ENCODE measurements at regions not wholly inside any gene's neighbourhood (a gene's known extent, or its start where the extent isn't known, plus 50 kb on each side); places are given as distances from the start of the nearest gene placed in this dataset.

DNA sequence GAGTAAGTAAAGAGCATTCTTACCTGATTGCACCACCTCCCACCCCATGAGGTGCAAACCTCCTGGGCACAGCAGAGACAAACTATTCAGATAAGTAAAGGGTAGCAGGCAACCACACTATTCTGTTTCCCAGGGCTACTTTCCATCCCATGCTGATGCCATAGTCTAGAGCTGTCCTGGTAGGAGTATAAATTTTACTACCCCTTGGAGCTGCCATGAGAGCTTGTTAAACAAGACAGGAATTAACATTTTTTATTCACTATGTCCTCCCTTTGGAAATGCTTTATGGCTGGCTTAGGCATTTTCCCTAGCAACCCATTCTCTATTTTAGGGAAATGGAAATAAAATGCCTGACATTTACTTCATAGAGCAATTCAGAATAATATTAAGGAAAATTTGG is 324.6 kb upstream of the USP25 start:
- H4K20me1 ChIP-seq (ENCODE audit: insufficient read depth, low read length) = no peaks in the 10 kb centered on the region
- no peaks in the 10 kb centered on the region; the same call in 1 of the 2 replicates for H3K4me1 ChIP-seq (ENCODE audit: insufficient read depth, low read length)
- no peak overlapping the region for H3K27ac ChIP-seq (ENCODE audit: low read length)
- DNase-seq (no peak), ATAC-seq (ENCODE audit: insufficient read depth, low read depth) (no peak)
- TF ChIP-seq EZH2 (IDR thresholded peaks at IDR 0.05; ENCODE audit: borderline replicate concordance, low read depth, low read length, severe bottlenecking) = no peak
- no peak for TF ChIP-seq CTCF (IDR thresholded peaks at IDR 0.05; ENCODE audit: borderline replicate concordance, extremely low read depth, low read length, poor library complexity, severe bottlenecking)
- no peaks in the 10 kb centered on the region for H3K36me3 ChIP-seq (ENCODE audit: insufficient read depth, low read length)
- no peaks in the 10 kb centered on the region for H3K9me3 ChIP-seq (ENCODE audit: insufficient read depth, low read length, severe bottlenecking)
- H3K4me2 ChIP-seq (ENCODE audit: insufficient read depth, low read length) = no peak overlapping the region
- no peaks in the 10 kb centered on the region for H3K79me2 ChIP-seq (ENCODE audit: insufficient read depth, low read length)
- no peaks in the 10 kb centered on the region for H3K27me3 ChIP-seq (ENCODE audit: insufficient read depth, low read length, poor library complexity)
- no peak overlapping the region; the same call in 1 of the 2 replicates for H2AFZ ChIP-seq (ENCODE audit: low read depth, low read length)
- H3K4me3 ChIP-seq (ENCODE audit: low read depth in 1 of 2, low read length in 2 of 2) = no peak overlapping the region
- no peak overlapping the region for H3K9ac ChIP-seq (ENCODE audit: low read depth, low read length)

DNA sequence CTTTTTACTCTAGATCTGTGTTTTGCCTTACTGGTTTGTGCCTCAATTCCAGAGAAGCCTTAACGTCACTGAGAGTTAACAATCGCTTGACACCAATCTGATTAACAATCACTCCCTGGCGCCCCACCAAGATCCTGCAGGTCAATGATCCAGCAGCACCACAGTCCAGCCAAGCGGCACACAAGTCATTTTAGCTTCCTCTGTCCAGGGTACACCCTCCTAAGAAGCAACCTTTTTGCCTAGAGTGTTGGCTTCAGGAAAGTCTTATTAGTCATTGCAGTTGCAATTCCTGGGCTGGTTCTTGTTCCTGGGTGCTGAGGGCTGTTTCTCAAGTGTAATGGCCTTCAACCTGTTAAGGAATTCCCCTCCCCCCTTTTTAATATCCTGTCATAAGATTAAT is 323.0 kb upstream of the USP25 start:
- no peaks in the 10 kb centered on the region for H3K79me2 ChIP-seq (ENCODE audit: insufficient read depth, low read length)
- DNase-seq (no peak), ATAC-seq (ENCODE audit: insufficient read depth, low read depth) (no peak)
- no peak overlapping the region for H2AFZ ChIP-seq (ENCODE audit: low read depth, low read length)
- no peak overlapping the region for H3K9ac ChIP-seq (ENCODE audit: low read depth, low read length)
- no peaks in the 10 kb centered on the region for H4K20me1 ChIP-seq (ENCODE audit: insufficient read depth, low read length)
- no peak overlapping the region for H3K27ac ChIP-seq (ENCODE audit: low read length)
- H3K27me3 ChIP-seq (ENCODE audit: insufficient read depth, low read length, poor library complexity) = no peaks in the 10 kb centered on the region
- H3K9me3 ChIP-seq (ENCODE audit: insufficient read depth, low read length, severe bottlenecking) = peaks cover 3% of the 10 kb centered on the region
- no peak overlapping the region for H3K4me2 ChIP-seq (ENCODE audit: insufficient read depth, low read length)
- TF ChIP-seq CTCF (IDR thresholded peaks at IDR 0.05; ENCODE audit: borderline replicate concordance, extremely low read depth, low read length, poor library complexity, severe bottlenecking) (no peak), EZH2 (IDR thresholded peaks at IDR 0.05; ENCODE audit: borderline replicate concordance, low read depth, low read length, severe bottlenecking) (no peak)
- no peak overlapping the region for H3K4me3 ChIP-seq (ENCODE audit: low read depth in 1 of 2, low read length in 2 of 2)
- no peaks in the 10 kb centered on the region for H3K36me3 ChIP-seq (ENCODE audit: insufficient read depth, low read length)
- no peaks in the 10 kb centered on the region; the same call in 1 of the 2 replicates for H3K4me1 ChIP-seq (ENCODE audit: insufficient read depth, low read length)

DNA sequence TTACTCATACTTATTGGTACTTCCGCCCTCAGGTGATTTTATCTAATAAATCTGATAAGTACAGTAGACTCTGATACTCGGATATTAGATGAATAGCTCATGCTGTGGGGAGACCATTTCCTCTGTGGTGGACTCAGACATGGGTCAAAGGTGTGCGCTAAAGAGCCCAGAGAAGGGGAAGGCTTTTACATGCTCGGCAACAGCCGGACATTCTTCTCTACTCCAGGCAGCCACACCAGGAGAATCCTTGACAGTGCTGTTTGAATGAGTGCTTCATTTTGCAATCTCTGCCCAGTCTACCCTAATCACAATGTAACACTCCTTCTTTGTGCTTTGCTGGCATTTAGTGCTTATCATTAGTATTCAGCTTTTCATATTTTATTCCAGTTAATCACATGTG is 322.2 kb upstream of the USP25 start:
- H3K27ac ChIP-seq (ENCODE audit: low read length) = no peak overlapping the region
- no peak for ATAC-seq (ENCODE audit: insufficient read depth, low read depth)
- no peak overlapping the region for H3K4me3 ChIP-seq (ENCODE audit: low read depth in 1 of 2, low read length in 2 of 2)
- no peaks in the 10 kb centered on the region for H3K27me3 ChIP-seq (ENCODE audit: insufficient read depth, low read length, poor library complexity)
- peaks cover 3% of the 10 kb centered on the region for H3K9me3 ChIP-seq (ENCODE audit: insufficient read depth, low read length, severe bottlenecking)
- TF ChIP-seq EZH2 (IDR thresholded peaks at IDR 0.05; ENCODE audit: borderline replicate concordance, low read depth, low read length, severe bottlenecking) (no peak), CTCF (IDR thresholded peaks at IDR 0.05; ENCODE audit: borderline replicate concordance, extremely low read depth, low read length, poor library complexity, severe bottlenecking) (no peak)
- no peaks in the 10 kb centered on the region for H4K20me1 ChIP-seq (ENCODE audit: insufficient read depth, low read length)
- no peaks in the 10 kb centered on the region; the same call in 1 of the 2 replicates for H3K4me1 ChIP-seq (ENCODE audit: insufficient read depth, low read length)
- no peak overlapping the region for H3K4me2 ChIP-seq (ENCODE audit: insufficient read depth, low read length)
- no peaks in the 10 kb centered on the region for H3K36me3 ChIP-seq (ENCODE audit: insufficient read depth, low read length)
- H3K79me2 ChIP-seq (ENCODE audit: insufficient read depth, low read length) = no peaks in the 10 kb centered on the region
- H3K9ac ChIP-seq (ENCODE audit: low read depth, low read length) = no peak overlapping the region
- no peak overlapping the region for H2AFZ ChIP-seq (ENCODE audit: low read depth, low read length)
- DNase-seq = no peak

DNA sequence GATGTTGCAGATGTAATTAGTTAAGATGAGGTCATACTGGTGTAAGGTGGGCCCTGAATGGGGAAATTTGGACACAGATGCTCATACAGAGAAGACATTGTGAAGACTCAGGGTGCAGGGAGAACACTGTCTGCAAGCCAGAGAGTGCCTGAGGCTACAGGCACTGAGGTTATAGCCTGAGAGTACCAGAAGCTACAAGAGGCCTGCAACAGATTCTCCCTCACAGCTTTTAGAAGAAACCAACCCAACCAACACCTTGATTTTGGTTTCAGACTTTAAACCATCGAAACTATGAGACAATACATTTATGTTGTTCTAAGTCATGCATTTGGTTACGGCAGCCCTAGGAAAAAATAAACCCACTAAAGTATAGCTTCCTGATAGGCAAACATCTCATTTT is 321.7 kb upstream of the USP25 start:
- no peak overlapping the region for H2AFZ ChIP-seq (ENCODE audit: low read depth, low read length)
- no peaks in the 10 kb centered on the region; the same call in 1 of the 2 replicates for H3K4me1 ChIP-seq (ENCODE audit: insufficient read depth, low read length)
- no peak overlapping the region for H3K4me2 ChIP-seq (ENCODE audit: insufficient read depth, low read length)
- H3K27me3 ChIP-seq (ENCODE audit: insufficient read depth, low read length, poor library complexity) = no peaks in the 10 kb centered on the region
- H3K36me3 ChIP-seq (ENCODE audit: insufficient read depth, low read length) = no peaks in the 10 kb centered on the region
- no peak for DNase-seq
- no peak overlapping the region for H3K9ac ChIP-seq (ENCODE audit: low read depth, low read length)
- H3K4me3 ChIP-seq (ENCODE audit: low read depth in 1 of 2, low read length in 2 of 2) = no peak overlapping the region
- peaks cover 3% of the 10 kb centered on the region for H3K9me3 ChIP-seq (ENCODE audit: insufficient read depth, low read length, severe bottlenecking)
- no peak for ATAC-seq (ENCODE audit: insufficient read depth, low read depth)
- H3K27ac ChIP-seq (ENCODE audit: low read length) = no peak overlapping the region
- no peak for TF ChIP-seq CTCF (IDR thresholded peaks at IDR 0.05; ENCODE audit: borderline replicate concordance, extremely low read depth, low read length, poor library complexity, severe bottlenecking)
- TF ChIP-seq EZH2 (IDR thresholded peaks at IDR 0.05; ENCODE audit: borderline replicate concordance, low read depth, low read length, severe bottlenecking) = no peak
- H4K20me1 ChIP-seq (ENCODE audit: insufficient read depth, low read length) = no peaks in the 10 kb centered on the region
- H3K79me2 ChIP-seq (ENCODE audit: insufficient read depth, low read length) = no peaks in the 10 kb centered on the region

Data from DND-41 (cell line).